K562 (cell line): ENCODE measurements at regions not wholly inside any gene's neighbourhood (a gene's known extent, or its start where the extent isn't known, plus 50 kb on each side); places are given as distances from the start of the nearest gene placed in this dataset.

ENCODE experiments used
- FOXA3 ChIP-seq, 2 experiments: fragments of 450-650 bp in 1 of 2; sonication (generic) in 1 of 2; formaldehyde crosslinking; IDR thresholded peaks in 1 of 2; conservative IDR thresholded peaks in 1 of 2; 2 replicates each; pipeline versions ENCODE4 v1.4.0 to v1.8.0; 2020 to 2022; ENCODE audit warnings: mild to moderate bottlenecking in 2 of 2, missing genetic modification reagents in 1 of 2
- GATAD2A ChIP-seq: fragments of 450-650 bp; IDR thresholded peaks from 2 replicates; pipeline ENCODE4 v1.6.1; 2017
- ZNF830 ChIP-seq: fragments of 250-450 bp; sonication (Bioruptor Pico); IDR thresholded peaks from 2 replicates; pipeline ENCODE4 v1.5.0; 2021; ENCODE audit warnings: mild to moderate bottlenecking
- TF ChIP-seq, protein P1 (sequence below): fragments of 450-650 bp; IDR thresholded peaks from 2 replicates; pipeline ENCODE4 v1.7.1; 2018; ENCODE audit warnings: mild to moderate bottlenecking, low read depth; ENCODE audit not compliant: partially characterized antibody

DNA sequence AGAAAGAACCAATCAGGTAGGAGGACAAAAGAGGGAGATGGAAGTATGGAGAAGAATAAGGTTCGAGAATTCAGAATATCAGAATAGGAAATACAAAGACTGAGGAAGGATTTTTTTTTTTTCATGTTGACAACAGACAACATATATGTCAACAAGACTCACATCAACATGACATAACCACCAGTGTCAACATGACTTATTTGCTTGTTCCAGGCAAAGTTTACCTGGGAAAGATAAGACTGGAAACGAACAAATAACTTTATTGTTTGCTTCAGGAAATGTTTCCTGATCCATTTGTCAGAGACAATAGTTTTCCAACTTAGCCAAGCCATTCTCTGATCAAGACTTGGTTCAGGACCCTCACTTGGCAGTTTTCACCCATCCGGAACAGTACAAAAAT is 321.9 kb upstream of the NETO1 start:
- TF ChIP-seq, protein P1, sequence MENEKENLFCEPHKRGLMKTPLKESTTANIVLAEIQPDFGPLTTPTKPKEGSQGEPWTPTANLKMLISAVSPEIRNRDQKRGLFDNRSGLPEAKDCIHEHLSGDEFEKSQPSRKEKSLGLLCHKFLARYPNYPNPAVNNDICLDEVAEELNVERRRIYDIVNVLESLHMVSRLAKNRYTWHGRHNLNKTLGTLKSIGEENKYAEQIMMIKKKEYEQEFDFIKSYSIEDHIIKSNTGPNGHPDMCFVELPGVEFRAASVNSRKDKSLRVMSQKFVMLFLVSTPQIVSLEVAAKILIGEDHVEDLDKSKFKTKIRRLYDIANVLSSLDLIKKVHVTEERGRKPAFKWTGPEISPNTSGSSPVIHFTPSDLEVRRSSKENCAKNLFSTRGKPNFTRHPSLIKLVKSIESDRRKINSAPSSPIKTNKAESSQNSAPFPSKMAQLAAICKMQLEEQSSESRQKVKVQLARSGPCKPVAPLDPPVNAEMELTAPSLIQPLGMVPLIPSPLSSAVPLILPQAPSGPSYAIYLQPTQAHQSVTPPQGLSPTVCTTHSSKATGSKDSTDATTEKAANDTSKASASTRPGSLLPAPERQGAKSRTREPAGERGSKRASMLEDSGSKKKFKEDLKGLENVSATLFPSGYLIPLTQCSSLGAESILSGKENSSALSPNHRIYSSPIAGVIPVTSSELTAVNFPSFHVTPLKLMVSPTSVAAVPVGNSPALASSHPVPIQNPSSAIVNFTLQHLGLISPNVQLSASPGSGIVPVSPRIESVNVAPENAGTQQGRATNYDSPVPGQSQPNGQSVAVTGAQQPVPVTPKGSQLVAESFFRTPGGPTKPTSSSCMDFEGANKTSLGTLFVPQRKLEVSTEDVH: no peak
- TF ChIP-seq ZNF830 (CRISPR knock-in tag) (no peak), FOXA3 (CRISPR knock-in tag; conservative IDR thresholded peaks at IDR 0.05 in 1 of 2, IDR thresholded peaks at IDR 0.05 in 1 of 2) (no peak), GATAD2A (no peak)
